Upper lobe of left lung (tissue), 6 donors: ENCODE measurements at regions not wholly inside any gene's neighbourhood (a gene's known extent, or its start where the extent isn't known, plus 50 kb on each side); places are given as distances from the start of the nearest gene placed in this dataset.
"Not testable (repeated sequence)": the region's sequence is repeated elsewhere in the genome, so short reads cannot be mapped to it uniquely, and the experiment has no call there.

Experiments
- ATAC-seq, 2 donors: fragments of 200-7000 bp; cut with Tn5 transposase; one replicate each; pipeline ENCODE4 v1.9.1; 2022; ENCODE audit warnings: mild to moderate bottlenecking in 2 of 2, moderate library complexity in 2 of 2; ENCODE audit not compliant: low FRiP score in 2 of 2
- DNase-seq, 2 donors: peaks; one replicate each; pipeline ENCODE4 v3.0.0-alpha.2; 2019 to 2020
- H3K27ac ChIP-seq, 4 donors: fragments of 200-600 bp; sonication (generic); one replicate each; pipeline ENCODE4 v1.5.1; 2016 to 2019
- H3K27me3 ChIP-seq, 4 donors: fragments of 200-600 bp; sonication (generic); one replicate each; pipeline ENCODE4 v1.5.1; 2017 to 2019
- H3K36me3 ChIP-seq, 4 donors: fragments of 200-600 bp; sonication (generic); one replicate each; pipeline ENCODE4 v1.5.1; 2016 to 2019
- H3K4me1 ChIP-seq, 4 donors: fragments of 200-600 bp; sonication (generic); one replicate each; pipeline ENCODE4 v1.5.1; 2018 to 2019
- H3K4me3 ChIP-seq, 4 donors: fragments of 200-600 bp; sonication (generic); one replicate each; pipeline ENCODE4 v1.5.1; 2017 to 2019; ENCODE audit warnings: mild to moderate bottlenecking in 2 of 4, moderate library complexity in 1 of 4
- H3K9me3 ChIP-seq, 4 donors: fragments of 200-600 bp; sonication (generic); one replicate each; pipeline ENCODE4 v1.5.1; 2018 to 2019
- CTCF ChIP-seq, 6 experiments: fragments of 450-650 bp in 4 of 6; fragments of 200-600 bp in 2 of 6; sonication (generic) in 2 of 6; IDR thresholded peaks; one replicate each; pipeline ENCODE4 v1.5.1; 2016 to 2019; ENCODE audit warnings: antibody characterized with exemption in 6 of 6
- EP300 ChIP-seq, 4 donors: sonication (generic); formaldehyde crosslinking; IDR thresholded peaks; one replicate each; pipeline ENCODE4 v1.5.1; 2017; ENCODE audit warnings: antibody characterized with exemption in 4 of 4, control low read depth in 2 of 4
- POLR2A ChIP-seq, 4 donors: fragments of 450-650 bp; IDR thresholded peaks; one replicate each; pipeline ENCODE4 v1.5.1; 2016 to 2017; ENCODE audit warnings: antibody characterized with exemption in 4 of 4, mild to moderate bottlenecking in 2 of 4
- POLR2AphosphoS5 ChIP-seq, 2 donors: sonication (generic); formaldehyde crosslinking; IDR thresholded peaks; one replicate each; pipeline ENCODE4 v1.5.1; 2017; ENCODE audit warnings: antibody characterized with exemption in 2 of 2
- WGBS, 2 donors: methylation state at CpG; one replicate each; pipeline ENCODE4 v1.1.5; 2017 to 2018; 5-methylcytosine and 5-hydroxymethylcytosine counted together
- donor health status: DM: no; HTN: no; CAD: no; lungs with moderate emphysema.
- donor health status: DM: no; HTN: yes; CAD: no; lungs with severe emphysema.

GRCh38 chr9:82882748-82883147 lies 180.2 kb downstream of the RASEF start:
- 50 to 58% methylated on average over 2 of the region's 2 CpGs for WGBS, 2 donors
- ATAC-seq = no peak

GRCh38 chr9:82883436-82883835 lies 179.5 kb downstream of the RASEF start:
- TF ChIP-seq CTCF (IDR thresholded peaks at IDR 0.05) (no peak), POLR2A (IDR thresholded peaks at IDR 0.05) (no peak), POLR2AphosphoS5 (IDR thresholded peaks at IDR 0.05) (no peak), EP300 (IDR thresholded peaks at IDR 0.05) (no peak)
- H3K36me3 ChIP-seq = no peaks in the 10 kb centered on the region
- H3K4me1 ChIP-seq = no peaks in the 10 kb centered on the region
- 90 to 98% methylated on average over 3 of the region's 3 CpGs for WGBS, 2 donors
- H3K27me3 ChIP-seq = no peaks in the 10 kb centered on the region
- no peak overlapping the region for H3K27ac ChIP-seq
- no peak for ATAC-seq
- H3K4me3 ChIP-seq = no peak overlapping the region
- H3K9me3 ChIP-seq = no peaks in the 10 kb centered on the region
- DNase-seq = no peak

More at GRCh38 chr9:82882748-82883147, 180.2 kb downstream of the RASEF start:
- no peak for DNase-seq
- H3K4me3 ChIP-seq = no peak overlapping the region
- H3K4me1 ChIP-seq = no peaks in the 10 kb centered on the region
- no peak for TF ChIP-seq CTCF (IDR thresholded peaks at IDR 0.05)
- TF ChIP-seq POLR2A (IDR thresholded peaks at IDR 0.05) = no peak
- TF ChIP-seq EP300 (IDR thresholded peaks at IDR 0.05) = no peak
- TF ChIP-seq POLR2AphosphoS5 (IDR thresholded peaks at IDR 0.05) = no peak
- H3K36me3 ChIP-seq = no peaks in the 10 kb centered on the region
- H3K27ac ChIP-seq = no peak overlapping the region
- H3K27me3 ChIP-seq = no peaks in the 10 kb centered on the region
- no peaks in the 10 kb centered on the region for H3K9me3 ChIP-seq

- H3K4me3 ChIP-seq, DNase-seq, ATAC-seq, H3K27ac ChIP-seq, H3K36me3 ChIP-seq, H3K9me3 ChIP-seq, H3K27me3 ChIP-seq, H3K4me1 ChIP-seq: not testable (repeated sequence)
- WGBS, 2 donors = 84 to 86% methylated on average over 7 of the region's 7 CpGs
Measured at GRCh38 chr9:82883974-82884373, 179.0 kb downstream of the RASEF start.

- Histone ChIP-seq H3K4me3 (no peak overlapping the region), H3K9me3 (no peaks in the 10 kb centered on the region), H3K4me1 (no peaks in the 10 kb centered on the region), H3K27me3 (no peaks in the 10 kb centered on the region), H3K36me3 (no peaks in the 10 kb centered on the region), H3K27ac (no peak overlapping the region)
- WGBS, 2 donors = 69 to 73% methylated on average over 4 of the region's 4 CpGs
- no peak for ATAC-seq
- TF ChIP-seq POLR2AphosphoS5 (IDR thresholded peaks at IDR 0.05) (no peak), CTCF (IDR thresholded peaks at IDR 0.05) (no peak), POLR2A (IDR thresholded peaks at IDR 0.05) (no peak), EP300 (IDR thresholded peaks at IDR 0.05) (no peak)
- no peak for DNase-seq
Measured at GRCh38 chr9:82890401-82890800, 172.5 kb downstream of the RASEF start.

GRCh38 chr9:82890865-82891264 lies 172.1 kb downstream of the RASEF start:
- no peak overlapping the region for H3K4me3 ChIP-seq
- ATAC-seq (no peak), DNase-seq (no peak)
- H3K27ac ChIP-seq = no peak overlapping the region
- H3K27me3 ChIP-seq = no peaks in the 10 kb centered on the region
- no peaks in the 10 kb centered on the region for H3K36me3 ChIP-seq
- H3K4me1 ChIP-seq = no peaks in the 10 kb centered on the region
- TF ChIP-seq POLR2AphosphoS5 (IDR thresholded peaks at IDR 0.05) = no peak
- no peak for TF ChIP-seq EP300 (IDR thresholded peaks at IDR 0.05)
- no peak for TF ChIP-seq POLR2A (IDR thresholded peaks at IDR 0.05)
- no peak for TF ChIP-seq CTCF (IDR thresholded peaks at IDR 0.05)
- H3K9me3 ChIP-seq = no peaks in the 10 kb centered on the region
